ENCODE measurements at regions not wholly inside any gene's neighbourhood (a gene's known extent, or its start where the extent isn't known, plus 50 kb on each side); places are given as distances from the start of the nearest gene placed in this dataset.

DNA sequence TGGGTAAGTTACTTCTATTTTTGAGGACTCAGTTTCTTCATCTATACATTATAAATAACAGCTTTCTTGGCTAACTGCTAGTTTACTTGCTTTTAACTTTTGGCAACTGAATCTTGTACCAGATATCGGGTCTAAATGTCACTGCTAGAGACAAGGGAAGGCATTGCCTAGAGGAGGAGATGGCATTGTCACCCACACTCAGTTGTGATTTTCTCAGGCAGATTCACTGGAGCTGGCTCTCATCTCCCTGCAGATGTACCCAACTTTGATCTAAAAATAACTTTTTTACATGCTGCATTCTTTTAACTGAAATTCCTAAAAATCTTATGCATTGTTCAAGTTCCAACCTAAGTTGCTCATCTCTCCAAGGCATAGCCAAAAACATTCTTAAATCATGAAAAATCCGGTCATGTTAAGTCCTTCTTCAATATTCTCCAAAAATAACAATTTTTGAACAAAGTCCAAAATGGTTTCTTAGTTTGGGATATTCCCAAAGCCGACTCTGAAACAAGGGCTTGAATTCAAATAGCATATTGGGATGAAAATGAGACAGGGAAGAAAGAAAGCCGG lies 469.0 kb upstream of the BOD1L1 start:
- H2AK5ac ChIP-seq (ENCODE audit: insufficient read length, low read length): no peak overlapping the region
- H4K5ac ChIP-seq (ENCODE audit: insufficient read length, low read depth, low read length): no peak overlapping the region
- no peak overlapping the region for H2BK120ac ChIP-seq (ENCODE audit: low read depth, low read length, poor library complexity, severe bottlenecking)
- Mint-ChIP-seq H3K4me3 (no peak overlapping the region), H3K9me3 (peaks cover 0 to 4% of the 10 kb centered on the region in 2 experiments; a peak in 2 of 5 replicates), H3K36me3 (ENCODE audit: insufficient read depth in 1 of 3, low read depth in 3 of 3) (no peaks in the 10 kb centered on the region; a peak in 3 of 7 replicates), H3K4me1 (peaks cover 0 to 4% of the 10 kb centered on the region in 2 experiments; a peak in 3 of 4 replicates), H3K27ac (no peak overlapping the region), H3K27me3 (ENCODE audit: low read depth) (no peaks in the 10 kb centered on the region; the same call in 1 of the 2 replicates)
- H3K27ac ChIP-seq (ENCODE audit: insufficient read length, low read depth, low read length): no peak overlapping the region
- no peak overlapping the region for H4K8ac ChIP-seq (replicated peaks; ENCODE audit: insufficient read length, low read depth, low read length)
- H3K23ac ChIP-seq (ENCODE audit: insufficient read length, low read depth, low read length): no peak overlapping the region
- no peak overlapping the region for H3K4me2 ChIP-seq (ENCODE audit: insufficient read depth, insufficient read length, low read length)
- H2BK12ac ChIP-seq (ENCODE audit: insufficient read length, low read depth, low read length): no peak overlapping the region
- no peak overlapping the region for H3K56ac ChIP-seq (ENCODE audit: insufficient read length, low read depth, low read length)
- H3K23me2 ChIP-seq (ENCODE audit: insufficient read length, low read depth, low read length, poor library complexity, severe bottlenecking): no peaks in the 10 kb centered on the region
- H3T11ph ChIP-seq (ENCODE audit: low read length): no peak overlapping the region
- no CpG with 5 or more reads among the region's 4 CpGs for WGBS (ENCODE audit: extremely low coverage, insufficient read length, low lambda C conversion rate)
- H3K27me3 ChIP-seq (ENCODE audit: insufficient read depth, low read length): no peaks in the 10 kb centered on the region
- no peaks in the 10 kb centered on the region for H3K9me3 ChIP-seq (ENCODE audit: control insufficient read depth, low read depth, low read length)
- no peak overlapping the region for H3K18ac ChIP-seq (ENCODE audit: insufficient read length, low read depth, low read length)
- no peaks in the 10 kb centered on the region for H3K79me1 ChIP-seq (ENCODE audit: insufficient read depth, low read depth, low read length, poor library complexity, severe bottlenecking)
- no peak overlapping the region for H3K4ac ChIP-seq (ENCODE audit: low read depth, low read length)
- no peak overlapping the region for H3K9ac ChIP-seq (ENCODE audit: extremely low read depth, insufficient read length, low read length)
- no peak overlapping the region for H2BK15ac ChIP-seq (ENCODE audit: low read depth, low read length)
- no peak overlapping the region for H3K14ac ChIP-seq (ENCODE audit: insufficient read depth, low read length)
- H3K79me2 ChIP-seq (ENCODE audit: insufficient read depth, low read length): no peaks in the 10 kb centered on the region
- no peak for DNase-seq
- H2BK20ac ChIP-seq (ENCODE audit: low read depth, low read length, poor library complexity, severe bottlenecking): no peak overlapping the region
- no peaks in the 10 kb centered on the region for H3K4me1 ChIP-seq (ENCODE audit: insufficient read depth, low read length)
- no peak overlapping the region for H4K91ac ChIP-seq (ENCODE audit: insufficient read length, low read depth, low read length)
- no peak overlapping the region for H2BK5ac ChIP-seq (ENCODE audit: insufficient read length, low read length)
- TF ChIP-seq, protein P1, sequence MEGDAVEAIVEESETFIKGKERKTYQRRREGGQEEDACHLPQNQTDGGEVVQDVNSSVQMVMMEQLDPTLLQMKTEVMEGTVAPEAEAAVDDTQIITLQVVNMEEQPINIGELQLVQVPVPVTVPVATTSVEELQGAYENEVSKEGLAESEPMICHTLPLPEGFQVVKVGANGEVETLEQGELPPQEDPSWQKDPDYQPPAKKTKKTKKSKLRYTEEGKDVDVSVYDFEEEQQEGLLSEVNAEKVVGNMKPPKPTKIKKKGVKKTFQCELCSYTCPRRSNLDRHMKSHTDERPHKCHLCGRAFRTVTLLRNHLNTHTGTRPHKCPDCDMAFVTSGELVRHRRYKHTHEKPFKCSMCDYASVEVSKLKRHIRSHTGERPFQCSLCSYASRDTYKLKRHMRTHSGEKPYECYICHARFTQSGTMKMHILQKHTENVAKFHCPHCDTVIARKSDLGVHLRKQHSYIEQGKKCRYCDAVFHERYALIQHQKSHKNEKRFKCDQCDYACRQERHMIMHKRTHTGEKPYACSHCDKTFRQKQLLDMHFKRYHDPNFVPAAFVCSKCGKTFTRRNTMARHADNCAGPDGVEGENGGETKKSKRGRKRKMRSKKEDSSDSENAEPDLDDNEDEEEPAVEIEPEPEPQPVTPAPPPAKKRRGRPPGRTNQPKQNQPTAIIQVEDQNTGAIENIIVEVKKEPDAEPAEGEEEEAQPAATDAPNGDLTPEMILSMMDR (conservative IDR thresholded peaks at IDR 0.05): no peak
- H2AFZ ChIP-seq (ENCODE audit: low read length): no peak overlapping the region
- H4K20me1 ChIP-seq (ENCODE audit: control insufficient read depth, insufficient read depth, insufficient read length): no peaks in the 10 kb centered on the region

Measured in H9 (cell line).